HL-60 (cell line): ENCODE measurements at regions not wholly inside any gene's neighbourhood (a gene's known extent, or its start where the extent isn't known, plus 50 kb on each side); places are given as distances from the start of the nearest gene placed in this dataset.
"Not testable (repeated sequence)": the region's sequence is repeated elsewhere in the genome, so short reads cannot be mapped to it uniquely, and the experiment has no call there.

ENCODE experiments used
- DNase-seq, 2 experiments: peaks; one replicate each; pipeline ENCODE4 v3.0.0-alpha.2; 2010 to 2020; ENCODE audit warnings: low read depth in 1 of 2, low spot score in 1 of 2
- H3K27ac ChIP-seq: fragments of 250-450 bp; sonication (Bioruptor Pico); replicated peaks from 2 replicates; pipeline ENCODE4 v1.5.1; 2020; ENCODE audit warnings: mild to moderate bottlenecking, moderate library complexity
- H3K27me3 ChIP-seq: fragments of 250-450 bp; sonication (Bioruptor Pico); 2 replicates; pipeline ENCODE4 v1.5.1; 2021; ENCODE audit warnings: mild to moderate bottlenecking, moderate library complexity; ENCODE audit not compliant: insufficient read depth, poor library complexity, severe bottlenecking
- H3K4me3 ChIP-seq: replicated peaks from 2 replicates; pipeline ENCODE4 v1.5.1; 2011; ENCODE audit warnings: mild to moderate bottlenecking, control low read depth, low read length; ENCODE audit not compliant: insufficient read depth
- CTCF ChIP-seq: IDR thresholded peaks from one replicate; pipeline ENCODE4 v1.5.1; 2011; ENCODE audit warnings: low read length, control low read depth, inconsistent platforms; ENCODE audit not compliant: insufficient read depth
- GABPA ChIP-seq: IDR thresholded peaks from 2 replicates; pipeline ENCODE4 v1.6.1; 2012; ENCODE audit warnings: low read depth
- POLR2AphosphoS5 ChIP-seq: IDR thresholded peaks from 2 replicates; pipeline ENCODE4 v1.6.1; 2012; ENCODE audit warnings: low read depth
- SPI1 ChIP-seq: IDR thresholded peaks from 2 replicates; pipeline ENCODE4 v1.6.1; 2012; ENCODE audit warnings: low read depth, mild to moderate bottlenecking, borderline replicate concordance
- TF ChIP-seq, protein P1 (sequence below): IDR thresholded peaks from 2 replicates; pipeline ENCODE4 v1.6.1; 2012; ENCODE audit warnings: low read depth; ENCODE audit not compliant: insufficient replicate concordance

DNA sequence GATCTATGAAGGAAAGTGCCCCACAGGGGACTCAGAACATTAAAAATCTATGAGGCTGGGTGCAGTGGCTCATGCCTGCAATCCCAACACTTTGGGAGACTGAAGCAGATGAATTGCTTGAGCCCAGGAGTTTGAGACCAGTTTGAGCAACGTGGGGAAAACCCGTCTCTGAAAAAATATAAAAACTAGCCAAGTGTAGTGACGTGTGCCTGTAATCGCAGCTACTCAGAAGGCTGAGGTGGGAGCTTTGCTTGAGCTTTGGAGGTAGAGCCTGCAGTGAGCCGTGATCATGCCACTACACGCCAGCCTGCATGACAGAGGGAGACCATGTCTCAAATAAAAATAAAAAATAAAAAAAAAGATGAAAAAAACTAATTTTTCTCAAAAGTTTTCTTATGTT, 1070.6 kb downstream of the PCDH9 start:
- no peak for DNase-seq
- Histone ChIP-seq H3K27ac (no peak overlapping the region), H3K4me3 (no peak overlapping the region), H3K27me3 (no peaks in the 10 kb centered on the region)
- no peak for TF ChIP-seq SPI1
- TF ChIP-seq CTCF, result no peak
- no peak for TF ChIP-seq GABPA
- TF ChIP-seq, protein P1, sequence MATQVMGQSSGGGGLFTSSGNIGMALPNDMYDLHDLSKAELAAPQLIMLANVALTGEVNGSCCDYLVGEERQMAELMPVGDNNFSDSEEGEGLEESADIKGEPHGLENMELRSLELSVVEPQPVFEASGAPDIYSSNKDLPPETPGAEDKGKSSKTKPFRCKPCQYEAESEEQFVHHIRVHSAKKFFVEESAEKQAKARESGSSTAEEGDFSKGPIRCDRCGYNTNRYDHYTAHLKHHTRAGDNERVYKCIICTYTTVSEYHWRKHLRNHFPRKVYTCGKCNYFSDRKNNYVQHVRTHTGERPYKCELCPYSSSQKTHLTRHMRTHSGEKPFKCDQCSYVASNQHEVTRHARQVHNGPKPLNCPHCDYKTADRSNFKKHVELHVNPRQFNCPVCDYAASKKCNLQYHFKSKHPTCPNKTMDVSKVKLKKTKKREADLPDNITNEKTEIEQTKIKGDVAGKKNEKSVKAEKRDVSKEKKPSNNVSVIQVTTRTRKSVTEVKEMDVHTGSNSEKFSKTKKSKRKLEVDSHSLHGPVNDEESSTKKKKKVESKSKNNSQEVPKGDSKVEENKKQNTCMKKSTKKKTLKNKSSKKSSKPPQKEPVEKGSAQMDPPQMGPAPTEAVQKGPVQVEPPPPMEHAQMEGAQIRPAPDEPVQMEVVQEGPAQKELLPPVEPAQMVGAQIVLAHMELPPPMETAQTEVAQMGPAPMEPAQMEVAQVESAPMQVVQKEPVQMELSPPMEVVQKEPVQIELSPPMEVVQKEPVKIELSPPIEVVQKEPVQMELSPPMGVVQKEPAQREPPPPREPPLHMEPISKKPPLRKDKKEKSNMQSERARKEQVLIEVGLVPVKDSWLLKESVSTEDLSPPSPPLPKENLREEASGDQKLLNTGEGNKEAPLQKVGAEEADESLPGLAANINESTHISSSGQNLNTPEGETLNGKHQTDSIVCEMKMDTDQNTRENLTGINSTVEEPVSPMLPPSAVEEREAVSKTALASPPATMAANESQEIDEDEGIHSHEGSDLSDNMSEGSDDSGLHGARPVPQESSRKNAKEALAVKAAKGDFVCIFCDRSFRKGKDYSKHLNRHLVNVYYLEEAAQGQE, result no peak
- no peak for TF ChIP-seq POLR2AphosphoS5

DNA sequence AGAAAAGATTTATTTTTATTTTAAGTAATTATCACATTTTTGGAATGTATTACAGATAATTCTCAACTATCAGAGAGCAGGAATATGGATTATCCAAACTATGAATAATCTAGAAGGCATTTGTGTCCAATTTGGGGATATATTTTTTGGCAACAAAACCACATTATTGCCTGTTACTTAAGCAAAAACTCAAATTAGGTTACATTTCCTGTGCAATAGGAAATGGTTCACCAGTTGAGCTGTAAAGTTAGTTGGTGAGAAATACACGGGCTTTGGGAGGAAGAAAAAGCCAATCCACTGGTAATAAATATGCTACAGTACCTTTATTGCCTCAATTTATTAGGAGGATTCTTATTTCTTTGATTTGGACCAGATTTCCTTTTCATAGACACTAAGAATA, 1075.2 kb downstream of the PCDH9 start:
- DNase-seq, result no peak
- Histone ChIP-seq H3K27me3 (no peaks in the 10 kb centered on the region), H3K27ac (no peak overlapping the region), H3K4me3 (no peak overlapping the region)
- no peak for TF ChIP-seq CTCF
- TF ChIP-seq SPI1, result no peak
- TF ChIP-seq, protein P1, result no peak
- no peak for TF ChIP-seq POLR2AphosphoS5
- TF ChIP-seq GABPA, result no peak

- Histone ChIP-seq H3K4me3 (no peak overlapping the region), H3K27me3 (no peaks in the 10 kb centered on the region), H3K27ac (no peak overlapping the region)
- no peak for DNase-seq
- no peak for TF ChIP-seq CTCF
- no peak for TF ChIP-seq SPI1
Observed at GRCh38 chr13:66154354-66154753, 1075.8 kb downstream of the PCDH9 start.

GRCh38 chr13:66152596-66152995, 1077.5 kb downstream of the PCDH9 start:
- Histone ChIP-seq H3K4me3 (no peak overlapping the region), H3K27me3 (no peaks in the 10 kb centered on the region), H3K27ac (no peak overlapping the region)
- no peak for DNase-seq
- TF ChIP-seq, protein P1, result no peak
- TF ChIP-seq SPI1 (no peak), POLR2AphosphoS5 (no peak), CTCF (no peak), GABPA (no peak)

GRCh38 chr13:66144357-66144756, 1085.8 kb downstream of the PCDH9 start:
- not testable (repeated sequence) for H3K4me3 ChIP-seq, H3K27me3 ChIP-seq, DNase-seq, H3K27ac ChIP-seq
